ENCODE measurements at regions not wholly inside any gene's neighbourhood (a gene's known extent, or its start where the extent isn't known, plus 50 kb on each side); places are given as distances from the start of the nearest gene placed in this dataset.
"Not testable (repeated sequence)": the region's sequence is repeated elsewhere in the genome, so short reads cannot be mapped to it uniquely, and the experiment has no call there.

DNA sequence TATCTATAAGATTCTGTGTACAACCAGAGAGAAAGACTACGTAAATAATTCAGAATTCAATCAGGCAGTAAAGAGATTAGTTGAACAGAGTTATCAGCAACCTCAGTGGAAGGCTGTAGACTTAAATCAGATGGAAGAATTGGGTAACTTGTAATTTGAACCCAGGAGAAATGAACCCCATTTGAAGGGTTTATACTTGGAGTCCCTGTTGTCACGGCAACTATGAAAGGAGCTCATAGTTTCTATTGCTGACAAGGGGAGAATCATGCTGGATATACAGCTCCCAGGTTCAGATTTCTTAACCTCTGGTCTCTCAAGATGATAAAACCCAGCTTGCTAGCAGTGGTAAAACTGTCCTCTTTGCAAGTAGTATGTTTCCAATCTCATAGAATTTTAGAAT lies 54.4 kb upstream of the BMP4 start:
- DNase-seq, result no peak

DNA sequence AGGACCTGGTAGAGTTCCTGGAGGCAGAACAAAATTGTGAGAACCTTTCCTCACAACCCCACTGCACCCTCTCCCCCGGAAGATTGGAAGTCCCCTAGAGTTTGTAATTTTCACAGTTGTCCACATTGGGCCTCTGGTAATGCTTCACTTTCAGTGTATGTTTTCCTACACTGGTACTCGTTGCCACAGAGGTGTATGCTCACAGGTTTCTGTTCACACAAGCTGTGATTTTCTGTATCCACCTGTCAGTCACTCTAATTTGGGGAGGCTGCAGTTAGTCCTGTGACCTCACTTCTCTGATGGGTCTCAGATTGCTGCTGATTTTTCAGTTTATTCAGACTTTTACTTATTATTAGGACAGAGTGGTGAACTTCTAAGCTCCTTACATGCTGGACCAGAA lies 66.4 kb upstream of the BMP4 start:
- no peak for DNase-seq

DNA sequence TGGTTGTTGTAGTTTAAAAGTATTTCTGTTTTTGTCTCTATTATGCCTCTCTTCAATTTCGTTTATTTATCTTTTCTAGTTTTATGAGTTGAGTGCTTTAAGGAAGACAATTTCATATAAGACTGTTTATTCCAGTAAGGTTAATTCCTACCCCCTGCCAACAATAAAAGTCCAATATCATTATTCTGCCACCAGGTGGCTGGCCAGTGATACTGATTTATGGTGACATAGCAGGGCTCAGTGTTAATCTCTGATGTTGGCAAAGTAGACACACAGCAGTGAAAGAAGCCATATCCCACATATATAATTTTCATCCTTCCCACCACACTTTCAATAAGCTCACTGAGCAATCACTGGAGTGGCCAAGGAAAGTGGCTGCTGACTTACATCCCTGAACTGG lies 69.0 kb upstream of the BMP4 start:
- no peak for DNase-seq

DNA sequence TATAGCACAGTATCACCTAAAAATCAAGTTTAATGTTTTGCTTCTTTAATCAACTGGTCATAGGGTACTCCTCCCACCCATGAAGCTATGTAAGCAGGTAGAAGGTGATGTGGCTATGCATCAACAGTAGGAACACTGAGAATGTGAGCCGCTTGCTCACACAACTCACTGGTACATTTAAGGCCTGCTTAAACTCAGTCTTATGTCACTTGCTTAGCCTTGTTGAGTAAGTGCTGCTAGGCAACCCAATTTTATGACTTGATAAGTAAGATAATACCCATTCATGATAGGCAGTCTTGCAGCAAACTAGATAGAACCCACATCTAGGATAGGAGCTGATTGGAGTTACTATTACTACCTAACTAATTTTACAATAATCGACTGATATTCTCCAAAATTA lies 70.0 kb upstream of the BMP4 start:
- DNase-seq, result no peak

DNA sequence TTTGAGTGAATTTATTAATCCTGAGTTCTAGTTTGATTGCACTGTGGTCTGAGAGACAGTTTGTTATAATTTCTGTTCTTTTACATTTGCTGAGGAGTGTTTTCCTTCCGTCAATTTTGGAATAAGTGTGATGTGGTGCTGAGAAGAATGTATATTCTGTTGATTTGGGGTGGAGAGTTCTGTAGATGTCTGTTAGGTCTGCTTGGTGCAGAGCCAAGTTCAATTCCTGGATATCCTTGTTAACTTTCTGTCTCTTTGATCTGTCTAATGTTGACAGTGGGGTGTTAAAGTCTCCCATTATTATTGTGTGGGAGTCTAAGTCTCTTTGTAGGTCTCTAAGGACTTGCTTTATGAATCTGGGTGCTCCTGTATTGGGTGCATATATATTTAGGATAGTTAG lies 74.4 kb upstream of the BMP4 start:
- not testable (repeated sequence) for DNase-seq

DNA sequence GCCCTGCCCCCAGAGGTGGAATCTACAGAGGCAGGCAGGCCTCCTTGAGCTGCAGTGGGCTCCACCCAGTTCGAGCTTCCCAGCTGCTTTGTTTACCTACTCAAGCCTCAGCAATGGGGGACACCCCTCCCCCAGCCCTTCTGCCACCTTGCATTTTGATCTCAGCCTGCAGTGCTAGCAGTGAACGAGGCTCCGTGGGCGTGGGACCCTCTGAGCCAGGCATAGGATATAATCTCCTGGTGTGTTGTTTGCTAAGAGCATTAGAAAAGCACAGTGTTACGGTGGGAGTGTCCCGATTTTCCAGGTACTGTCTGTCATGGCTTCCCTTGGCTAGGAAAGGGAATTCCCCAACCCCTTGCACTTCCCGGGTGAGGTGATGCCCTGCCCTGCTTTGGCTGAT lies 76.7 kb upstream of the BMP4 start:
- DNase-seq, result not testable (repeated sequence)

DNA sequence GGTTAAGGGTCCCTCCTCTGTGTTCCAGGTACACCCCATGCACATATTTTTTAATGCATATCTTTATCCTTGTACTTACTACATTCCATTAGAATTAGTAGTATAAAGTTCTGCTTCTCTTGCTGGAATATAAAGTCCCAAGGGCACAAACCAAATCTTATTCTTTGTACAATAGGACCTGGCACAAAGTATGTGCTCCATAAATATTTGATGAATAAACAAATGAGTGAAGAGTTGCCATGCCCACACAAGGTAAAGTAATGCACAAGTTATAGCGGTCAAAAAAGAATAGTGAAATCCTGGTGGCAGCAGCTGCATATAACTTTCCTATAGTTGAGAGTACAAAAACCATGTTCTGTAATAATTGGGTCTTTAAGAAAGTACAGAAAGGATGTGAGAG lies 82.1 kb upstream of the BMP4 start:
- DNase-seq, result no peak

DNA sequence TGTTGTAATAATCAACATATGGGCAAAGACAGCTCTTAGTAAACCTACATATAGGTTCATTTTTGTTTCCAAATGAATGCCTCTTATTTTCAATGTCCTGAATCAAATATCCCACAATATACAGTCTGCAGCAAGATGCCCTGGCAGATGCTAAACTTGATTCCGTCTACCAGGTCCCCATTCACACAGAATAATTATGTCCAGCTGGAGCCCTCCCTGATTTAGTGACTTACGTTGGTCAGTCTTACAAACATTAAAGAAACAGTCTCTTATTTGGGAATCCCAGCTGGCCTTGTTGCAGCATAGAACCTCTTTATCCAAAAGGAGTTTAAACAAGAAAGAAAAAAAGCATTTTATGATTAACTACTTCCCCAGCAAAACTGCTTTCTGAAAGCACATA lies 82.7 kb upstream of the BMP4 start:
- no peak for DNase-seq

DNA sequence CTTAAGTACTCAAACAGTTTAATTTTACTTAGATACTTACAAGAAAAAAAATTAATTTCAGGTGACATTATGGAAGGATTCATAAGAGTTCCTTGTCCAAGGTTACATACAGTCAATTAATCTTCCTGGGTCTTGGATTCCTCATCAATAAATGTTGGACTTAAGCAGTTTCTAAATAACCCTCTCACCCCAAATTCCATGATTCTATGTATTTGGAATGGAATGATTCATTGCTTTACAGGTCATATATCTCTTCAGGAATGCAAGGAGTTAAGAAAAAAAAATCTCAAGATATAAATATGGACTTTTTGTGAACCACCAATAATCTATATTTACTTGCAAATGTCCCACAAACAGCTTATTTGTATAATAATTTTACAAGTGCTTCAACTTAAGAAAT lies 84.2 kb upstream of the BMP4 start:
- no peak for DNase-seq

DNA sequence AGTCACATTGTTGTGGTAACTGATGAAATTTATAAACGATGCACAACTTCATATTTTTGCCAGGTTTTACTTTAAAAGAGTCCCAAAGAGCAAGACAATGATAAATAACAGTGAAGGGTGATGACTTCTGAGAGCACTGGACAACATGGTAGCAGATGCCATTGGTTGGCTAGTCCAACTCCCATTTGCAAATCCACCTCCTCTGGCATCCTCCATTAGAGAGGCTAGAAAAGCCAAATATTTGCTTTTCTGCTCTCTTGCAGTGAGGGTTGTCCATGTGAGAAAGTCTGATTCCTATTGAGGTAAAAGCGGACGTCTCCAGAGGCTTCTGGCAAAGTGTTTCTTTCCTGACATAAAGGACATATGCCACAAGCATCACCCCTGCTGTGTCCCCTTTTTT lies 89.6 kb upstream of the BMP4 start:
- DNase-seq, result no peak

DNA sequence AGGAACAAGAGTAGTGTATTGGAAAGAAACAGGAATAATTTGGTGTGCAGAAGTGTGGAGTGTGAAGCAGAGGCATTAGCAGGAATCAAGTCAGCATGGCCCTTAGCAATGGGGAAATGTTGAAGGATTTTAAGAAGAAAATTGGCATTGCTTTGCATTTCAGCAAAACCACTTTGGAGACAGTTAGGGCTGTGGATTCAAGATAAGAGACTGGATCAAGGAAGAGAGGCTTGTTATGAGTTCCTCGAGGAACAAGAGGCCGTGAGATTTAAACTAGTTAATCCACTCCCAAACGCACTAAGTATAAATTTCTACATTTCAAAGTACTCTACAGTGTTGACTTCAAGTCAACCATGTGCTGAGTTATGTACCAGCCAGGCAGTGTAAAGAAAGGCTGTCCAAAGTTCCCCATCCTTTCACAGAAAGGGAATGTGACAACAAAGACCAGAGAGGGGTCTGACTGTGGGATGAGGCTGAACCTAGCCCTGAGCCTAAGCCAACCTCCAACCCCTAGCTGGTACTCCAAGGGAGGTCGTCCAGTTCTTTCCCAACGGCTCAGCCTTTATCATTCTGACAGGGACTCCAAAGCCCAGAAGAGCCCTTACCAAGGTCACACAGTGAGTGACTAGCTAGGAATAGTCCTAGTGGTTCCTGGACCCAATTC lies 91.2 kb upstream of the BMP4 start:
- no peak for DNase-seq

DNA sequence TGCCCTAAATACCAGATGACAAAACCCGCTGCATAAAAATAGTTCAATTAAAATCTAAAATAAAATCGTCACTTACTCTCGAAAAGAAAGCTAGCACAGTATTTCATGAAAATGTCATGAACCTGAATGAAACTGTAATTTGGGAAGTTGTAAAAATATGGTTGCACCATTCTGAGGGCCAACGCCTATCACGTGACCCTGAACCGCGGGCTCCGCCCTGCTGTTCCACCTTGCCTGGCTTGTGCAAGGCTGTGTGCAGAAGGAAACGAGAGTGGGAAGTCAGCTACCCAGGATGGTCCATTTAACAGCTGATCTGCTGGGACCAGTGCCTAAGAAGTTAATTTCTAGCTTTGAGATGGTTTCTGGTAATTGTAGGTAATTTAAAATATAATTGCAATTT lies 91.7 kb upstream of the BMP4 start:
- DNase-seq, result no peak

DNA sequence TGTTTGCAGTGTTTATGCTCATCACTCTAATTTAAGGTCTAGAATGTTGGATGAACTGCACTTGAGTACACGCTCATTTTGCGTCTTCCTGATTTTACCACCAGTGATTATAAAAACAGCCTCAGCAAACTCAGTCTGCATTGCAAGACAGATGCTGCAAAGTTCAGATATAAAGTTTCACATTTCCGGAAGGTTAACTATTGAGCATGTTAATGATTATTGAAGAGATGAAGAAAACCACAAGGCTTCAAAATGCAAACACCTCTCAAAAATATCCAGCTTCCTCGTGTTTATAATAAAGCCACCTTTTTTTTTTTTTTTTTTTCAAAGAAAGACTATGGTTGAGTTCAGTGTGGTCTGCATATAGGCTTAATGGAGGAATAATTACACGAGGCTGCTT lies 92.1 kb upstream of the BMP4 start:
- DNase-seq, result no peak

DNA sequence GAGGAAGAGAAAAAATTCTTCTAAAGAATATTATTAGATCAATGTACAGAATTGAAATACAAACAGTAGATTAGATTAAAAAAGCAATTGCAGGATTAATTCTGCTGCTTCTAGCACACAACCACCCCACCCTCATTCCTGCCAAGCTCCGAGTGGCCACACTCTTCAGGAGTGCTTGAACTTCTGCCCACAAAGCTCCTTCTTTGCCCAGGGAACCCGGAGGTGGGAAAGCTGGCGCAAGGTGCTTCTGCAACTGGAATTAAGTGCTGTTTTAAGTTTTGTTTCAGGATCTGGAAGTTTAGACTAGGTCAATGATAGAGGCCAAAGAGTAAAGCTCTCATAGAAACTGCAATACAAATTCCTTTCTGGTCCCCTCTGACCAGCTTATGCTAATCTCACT lies 94.1 kb upstream of the BMP4 start:
- no peak for DNase-seq

DNA sequence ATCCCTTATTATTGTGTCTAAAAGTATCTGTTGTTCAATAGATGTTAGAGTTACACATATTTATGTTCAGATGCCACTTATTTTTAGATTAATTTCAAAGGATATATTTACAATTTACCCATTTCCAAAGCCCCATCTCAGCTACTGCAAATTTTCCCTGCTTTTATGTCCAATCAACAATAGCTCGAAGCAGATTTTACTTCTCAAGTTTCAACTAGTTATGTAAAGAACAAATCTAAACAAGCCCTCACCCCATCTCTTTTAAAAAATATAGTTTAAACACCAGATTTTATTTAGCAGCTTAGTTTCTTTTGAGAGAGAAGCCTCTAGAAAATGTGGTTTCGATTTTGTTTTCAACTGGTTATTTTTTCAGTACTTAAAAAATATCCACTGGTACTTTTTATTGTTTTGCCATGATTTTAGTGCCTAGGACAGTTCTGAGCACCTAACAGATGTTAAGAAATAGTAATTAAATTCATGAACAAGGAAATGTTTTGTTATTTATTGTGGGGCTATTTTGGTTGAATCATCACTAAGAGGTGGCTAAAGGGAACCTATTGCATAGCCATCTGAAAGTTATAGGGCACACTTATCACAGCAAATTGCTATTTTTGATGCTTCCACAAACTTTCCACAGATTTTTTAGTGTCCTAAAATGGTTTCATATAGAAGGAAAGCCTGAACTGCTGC lies 96.2 kb upstream of the BMP4 start:
- no peak for DNase-seq

DNA sequence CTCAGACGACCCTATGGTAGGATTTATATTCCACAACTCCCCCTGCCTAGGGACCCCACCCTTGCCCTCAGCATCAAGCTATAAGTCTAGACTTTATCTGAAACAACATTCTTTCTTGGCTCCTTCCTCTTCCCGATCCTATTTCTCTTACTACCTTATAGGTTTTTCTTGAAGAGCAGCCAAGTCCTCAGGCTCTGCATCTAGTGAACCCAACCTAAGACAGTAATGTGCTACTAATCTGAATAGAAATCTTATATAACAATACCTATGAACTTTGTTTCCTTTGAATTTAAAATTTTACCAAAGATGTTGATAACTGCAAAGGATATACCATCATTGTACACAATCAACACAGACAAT lies 96.7 kb upstream of the BMP4 start:
- no peak for DNase-seq

DNA sequence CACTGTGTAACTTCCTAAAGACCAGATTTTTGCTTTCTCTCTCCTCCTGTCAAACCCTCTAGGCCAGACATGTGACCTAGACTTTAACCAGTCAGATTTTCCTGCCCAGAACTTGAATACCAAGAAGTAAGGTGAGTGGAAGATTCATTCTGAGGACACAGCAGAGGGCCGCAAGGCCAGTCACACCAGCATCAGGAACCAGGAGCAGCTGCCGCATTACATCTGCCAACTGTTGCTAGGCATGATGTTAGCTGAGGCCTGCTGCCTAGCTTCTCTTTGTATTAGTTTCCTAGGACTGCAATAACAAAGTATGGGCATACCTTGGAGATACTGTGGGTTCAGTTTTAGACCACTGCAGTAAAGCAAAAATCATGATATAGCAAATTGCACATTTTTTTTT lies 101.9 kb upstream of the BMP4 start:
- no peak for DNase-seq

DNA sequence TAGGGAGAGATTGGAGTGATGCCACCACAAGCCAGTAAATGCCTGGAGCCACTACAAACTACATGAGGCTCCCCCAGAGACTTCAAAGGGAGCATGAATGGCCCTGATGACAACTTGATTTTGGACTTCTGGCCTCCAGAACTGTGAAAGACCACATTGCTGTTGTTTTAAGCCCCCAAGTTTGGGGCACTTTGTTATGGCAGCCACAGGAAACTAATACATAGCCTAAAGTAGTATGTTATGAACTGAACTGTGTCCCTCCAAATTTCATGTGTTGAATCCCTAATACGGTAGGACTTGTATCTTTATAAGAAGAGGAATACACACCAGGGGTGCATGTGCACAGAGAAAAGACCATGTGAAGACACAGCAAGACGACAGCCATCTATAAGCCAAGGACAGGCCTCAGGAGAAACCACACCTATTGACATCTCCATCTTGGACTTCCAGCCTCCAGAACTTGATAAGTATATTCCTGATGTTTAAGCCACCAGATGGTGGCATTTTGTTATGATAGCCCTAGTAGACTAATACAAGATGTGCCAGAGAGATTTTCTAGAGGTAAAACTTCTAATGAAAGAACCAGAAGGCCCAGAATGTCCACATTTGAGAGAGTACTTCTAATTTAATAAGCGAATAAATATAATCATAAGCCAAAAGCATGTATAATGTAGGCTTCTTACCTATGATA lies 127.1 kb upstream of the BMP4 start:
- no peak for DNase-seq

DNA sequence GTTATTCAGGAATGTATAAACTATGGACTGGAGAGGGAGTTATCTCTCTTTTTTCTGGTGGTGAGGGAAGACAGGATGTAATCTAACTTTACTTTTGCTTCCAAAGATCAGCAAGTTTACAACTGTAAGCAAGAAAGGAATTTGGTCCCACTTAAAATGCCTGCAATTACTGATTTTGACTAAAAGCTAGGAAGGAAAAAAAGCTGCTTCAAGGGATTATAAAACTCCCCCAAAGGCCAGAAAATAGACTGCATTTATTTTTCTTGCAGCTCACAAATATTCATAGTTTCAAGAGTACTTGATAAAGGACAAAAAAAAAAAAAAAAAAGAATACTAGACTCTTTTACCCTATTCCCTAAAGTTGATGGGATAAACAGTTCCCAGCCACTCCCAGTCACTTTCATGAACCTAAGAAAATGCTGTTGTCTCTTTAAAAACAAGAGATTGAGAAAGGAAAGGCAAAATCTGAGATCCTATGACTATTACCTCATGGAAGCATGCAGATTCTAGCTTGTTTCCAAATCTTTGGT lies 128.7 kb upstream of the BMP4 start:
- no peak for DNase-seq

DNA sequence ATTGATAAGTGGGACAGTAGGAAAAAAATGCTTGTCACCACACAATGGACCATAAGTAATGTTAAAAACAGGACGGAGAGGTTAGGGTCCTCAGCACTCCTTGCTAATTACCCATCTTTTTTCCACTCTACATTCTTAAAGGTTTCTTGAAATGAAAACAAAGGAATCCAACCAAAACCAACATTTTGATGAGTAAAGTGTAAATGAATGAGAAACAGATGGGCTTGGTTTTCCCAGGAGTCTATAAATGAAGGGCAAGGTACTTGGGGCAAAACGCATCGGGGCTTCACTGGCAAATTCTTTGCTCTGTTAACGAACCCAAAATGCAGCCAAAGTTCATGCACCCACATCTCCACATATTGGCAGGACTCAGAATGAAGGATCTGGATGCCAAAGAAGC lies 129.2 kb upstream of the BMP4 start:
- no peak for DNase-seq

DNA sequence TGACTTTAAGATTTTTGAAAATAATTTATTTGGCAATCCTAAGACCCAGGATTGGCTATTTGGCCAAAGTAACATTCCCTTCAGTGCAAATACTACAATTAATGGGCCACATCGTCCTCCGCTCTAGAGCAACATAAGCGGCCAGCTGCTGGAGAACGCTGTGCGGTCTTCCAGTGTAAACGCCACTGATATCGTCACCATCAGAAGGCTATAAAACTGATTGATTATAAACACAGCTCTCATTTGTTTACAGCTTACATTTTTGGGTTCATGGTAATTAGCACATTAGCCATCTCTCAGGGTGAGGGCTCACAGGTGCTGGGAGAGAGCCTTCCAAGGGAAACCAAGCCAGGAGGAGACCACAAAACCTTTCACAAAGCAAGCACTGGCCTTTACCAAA lies 130.1 kb upstream of the BMP4 start:
- DNase-seq, result no peak

DNA sequence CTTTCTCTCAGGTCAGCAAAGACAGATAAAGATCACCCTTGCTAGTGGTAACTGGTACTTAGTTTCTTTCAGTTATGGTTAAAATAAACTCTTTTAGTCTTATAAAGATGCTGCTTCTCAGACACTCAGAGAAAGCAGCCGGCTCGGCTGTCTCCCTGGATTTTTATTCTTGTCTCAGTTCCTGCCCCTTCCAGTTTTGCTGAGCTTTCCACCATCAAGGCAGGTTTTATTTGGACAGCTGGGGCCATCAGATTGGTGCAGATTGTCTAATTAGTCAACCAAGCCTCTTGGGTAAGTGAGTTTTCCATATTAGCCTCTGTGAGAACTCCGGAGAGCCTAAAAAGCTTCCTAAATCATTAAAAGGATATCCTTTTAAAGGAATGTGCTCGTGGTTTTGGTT lies 130.8 kb upstream of the BMP4 start:
- no peak for DNase-seq

DNA sequence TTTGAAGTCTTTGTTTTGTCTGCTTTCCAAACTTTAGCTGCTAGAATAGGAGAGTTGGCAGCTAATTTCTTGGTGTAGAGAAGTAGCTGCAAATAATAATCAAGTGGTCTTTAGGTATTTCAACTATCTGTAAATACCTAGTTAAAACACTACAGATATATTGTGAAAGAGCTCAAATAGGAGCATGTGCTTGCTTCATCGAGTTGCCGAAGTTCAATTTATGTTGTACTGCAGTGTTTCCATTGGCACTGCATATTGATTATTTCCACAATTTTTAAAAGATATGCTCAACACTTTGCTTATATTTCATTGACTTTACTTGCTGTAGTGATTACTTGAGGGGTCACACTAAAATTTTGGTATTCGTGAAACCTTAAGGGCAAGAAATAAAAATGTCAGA lies 131.6 kb upstream of the BMP4 start:
- DNase-seq, result no peak

DNA sequence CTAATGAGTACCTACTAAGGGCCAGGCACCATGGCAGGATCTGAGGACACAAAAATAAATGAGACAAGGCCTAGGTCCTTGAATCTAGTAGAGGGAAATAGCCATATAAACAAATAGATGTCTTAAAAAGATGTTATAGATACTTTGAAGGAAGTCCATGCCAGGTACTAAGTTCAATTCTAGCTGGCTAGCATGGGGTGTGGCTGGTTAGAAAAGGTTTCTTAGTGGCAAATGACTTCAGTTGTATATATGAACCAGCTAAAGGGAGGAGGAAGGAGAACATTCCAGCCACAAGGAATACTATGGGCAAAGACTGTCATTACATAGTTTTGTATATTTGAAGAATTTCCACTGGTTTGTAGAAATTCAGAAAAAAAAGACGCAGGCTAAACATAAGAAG lies 133.6 kb upstream of the BMP4 start:
- no peak for DNase-seq

DNA sequence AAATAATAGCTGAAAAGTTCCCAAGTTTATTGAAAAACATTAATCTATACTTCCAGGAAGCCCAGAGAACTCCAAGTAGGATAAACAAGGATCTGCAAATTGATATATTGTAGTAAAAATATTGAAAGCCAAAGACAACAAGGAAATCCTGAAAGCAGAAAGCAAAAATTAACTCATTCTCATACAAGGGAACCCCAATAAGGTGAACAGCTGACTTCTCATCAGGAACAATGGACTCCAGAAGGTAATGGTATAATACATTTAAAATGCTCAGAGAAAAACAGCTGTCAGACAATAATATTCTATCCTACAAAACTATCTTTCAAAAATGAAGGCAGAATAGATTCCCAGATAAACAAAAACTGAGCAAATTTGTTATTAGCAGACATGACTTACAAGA lies 138.1 kb upstream of the BMP4 start:
- DNase-seq, result no peak
